ENCODE measurements at regions not wholly inside any gene's neighbourhood (a gene's known extent, or its start where the extent isn't known, plus 50 kb on each side); places are given as distances from the start of the nearest gene placed in this dataset.
"Not testable (repeated sequence)": the region's sequence is repeated elsewhere in the genome, so short reads cannot be mapped to it uniquely, and the experiment has no call there.

DNA sequence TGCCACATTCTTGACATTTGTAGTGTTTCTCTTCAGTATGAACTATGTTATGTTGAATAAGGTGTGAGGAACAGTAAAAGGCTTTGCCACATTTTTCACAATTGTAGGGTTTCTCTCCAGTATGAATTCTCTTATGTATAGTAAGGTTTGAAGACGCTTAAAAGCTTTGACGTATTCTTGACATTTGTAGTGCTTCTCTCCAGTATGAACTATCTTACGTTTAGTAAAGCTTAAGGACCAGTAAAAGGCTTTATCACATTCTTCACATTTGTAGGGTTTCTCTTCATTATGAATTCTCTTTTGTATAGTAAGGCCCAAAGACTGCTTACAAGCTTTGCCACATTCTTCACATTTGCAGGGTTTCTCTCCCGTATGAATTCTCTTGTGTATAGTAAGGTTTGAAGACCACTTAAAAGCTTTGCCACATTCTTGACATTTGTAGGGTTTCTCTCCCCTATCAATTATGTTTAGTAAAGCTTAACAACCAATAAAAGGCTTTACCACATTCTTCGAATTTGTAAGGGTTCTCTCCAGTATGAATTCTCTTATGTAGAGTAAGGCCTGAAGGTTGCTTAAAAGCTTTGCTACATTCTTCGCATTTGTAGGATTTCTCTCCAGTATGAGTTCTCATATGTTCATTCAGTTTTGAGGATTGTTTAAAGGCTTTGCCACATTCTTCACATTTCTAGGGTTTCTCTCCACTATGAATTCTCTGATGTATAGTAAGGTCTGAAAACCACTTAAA lies 301.6 kb downstream of the ZNF33B start:
- H3K79me1 ChIP-seq (ENCODE audit: low read length); H3K4ac ChIP-seq (ENCODE audit: low read depth, low read length); H2AK5ac ChIP-seq (ENCODE audit: low read length); H2BK120ac ChIP-seq (ENCODE audit: low read depth, low read length); H3K4me2 ChIP-seq (ENCODE audit: low read length); H3K18ac ChIP-seq (ENCODE audit: low read length); H4K5ac ChIP-seq (ENCODE audit: low read length); H2BK5ac ChIP-seq (ENCODE audit: low read length); DNase-seq; H4K8ac ChIP-seq (ENCODE audit: low read depth, low read length); H3K27me3 ChIP-seq (ENCODE audit: insufficient read depth, low read length, poor library complexity); H3K23ac ChIP-seq (ENCODE audit: low read length); H3K4me1 ChIP-seq (ENCODE audit: control insufficient read depth, low read depth, low read length); H3K36me3 ChIP-seq (ENCODE audit: control insufficient read depth, insufficient read depth, low read length); H3K56ac ChIP-seq (ENCODE audit: low read length); H3K27ac ChIP-seq (ENCODE audit: low read depth, low read length); H2BK15ac ChIP-seq (replicated peaks; ENCODE audit: low read depth); H3K9ac ChIP-seq (ENCODE audit: low read length); H3K79me2 ChIP-seq (ENCODE audit: control insufficient read depth, insufficient read depth, low read length); H3K4me3 ChIP-seq (ENCODE audit: low read length): not testable (repeated sequence)
- no CpG with 5 or more reads among the region's 6 CpGs for WGBS (ENCODE audit: extremely low coverage, insufficient coverage, low lambda C conversion rate)

DNA sequence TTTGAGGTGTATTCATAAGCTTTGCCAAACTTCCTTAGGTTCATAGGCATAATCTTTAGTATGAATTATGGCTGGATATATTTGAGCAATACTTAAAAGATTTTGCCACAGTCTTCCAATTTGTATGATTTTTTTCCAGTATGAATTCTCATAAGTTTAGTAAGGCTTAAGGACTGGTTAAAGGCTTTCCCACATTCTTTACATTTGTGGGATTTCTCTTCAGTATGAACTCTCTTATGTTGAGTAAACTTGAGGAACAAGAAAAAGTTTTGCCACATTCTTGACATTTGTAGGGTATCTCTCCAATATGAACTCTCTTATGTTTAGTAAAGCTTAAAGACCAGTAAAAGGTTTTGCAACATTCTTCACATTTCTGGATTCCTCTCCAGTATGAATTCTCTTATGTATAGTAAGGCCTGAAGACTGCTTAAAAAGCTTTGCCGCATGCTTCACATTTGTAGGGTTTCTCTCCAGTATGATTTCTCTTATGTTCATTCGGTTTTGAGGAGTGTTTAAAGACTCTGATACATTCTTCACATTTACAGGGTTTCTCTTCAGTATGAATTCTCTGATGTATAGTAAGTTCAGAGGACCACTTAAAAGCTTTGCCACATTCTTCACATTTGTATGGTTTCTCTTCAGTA lies 302.6 kb downstream of the ZNF33B start:
- not testable (repeated sequence) for H3K23ac ChIP-seq (ENCODE audit: low read length); H3K4me3 ChIP-seq (ENCODE audit: low read length); H2BK15ac ChIP-seq (replicated peaks; ENCODE audit: low read depth); H3K56ac ChIP-seq (ENCODE audit: low read length); H3K27ac ChIP-seq (ENCODE audit: low read depth, low read length); H3K9ac ChIP-seq (ENCODE audit: low read length); H3K27me3 ChIP-seq (ENCODE audit: insufficient read depth, low read length, poor library complexity); H3K18ac ChIP-seq (ENCODE audit: low read length); H2BK120ac ChIP-seq (ENCODE audit: low read depth, low read length); H3K4ac ChIP-seq (ENCODE audit: low read depth, low read length); H3K79me2 ChIP-seq (ENCODE audit: control insufficient read depth, insufficient read depth, low read length); DNase-seq; H3K36me3 ChIP-seq (ENCODE audit: control insufficient read depth, insufficient read depth, low read length); H3K4me2 ChIP-seq (ENCODE audit: low read length); H4K8ac ChIP-seq (ENCODE audit: low read depth, low read length); H4K5ac ChIP-seq (ENCODE audit: low read length); H2AK5ac ChIP-seq (ENCODE audit: low read length); H3K4me1 ChIP-seq (ENCODE audit: control insufficient read depth, low read depth, low read length); H3K79me1 ChIP-seq (ENCODE audit: low read length); H2BK5ac ChIP-seq (ENCODE audit: low read length)
- no CpG with 5 or more reads among the region's 2 CpGs for WGBS (ENCODE audit: extremely low coverage, insufficient coverage, low lambda C conversion rate)

DNA sequence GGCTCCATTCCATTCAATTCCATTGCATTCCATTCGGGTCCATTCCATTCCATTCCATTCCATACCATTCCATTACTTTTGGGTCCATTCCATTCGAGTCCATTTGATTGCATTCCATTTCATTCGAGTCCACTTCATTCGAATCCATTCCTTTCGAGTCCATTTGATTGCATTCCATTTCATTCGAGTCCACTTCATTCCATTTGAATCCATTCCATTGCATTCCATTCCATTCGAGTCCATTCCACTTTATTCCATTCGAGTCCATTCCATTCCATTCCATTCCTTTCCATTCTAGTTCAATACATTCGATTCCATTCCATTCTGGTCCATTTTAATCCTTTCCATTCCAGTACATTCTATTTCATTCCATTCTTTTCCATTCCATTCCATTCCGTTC lies 334.0 kb downstream of the ZNF33B start:
- WGBS (ENCODE audit: extremely low coverage, insufficient coverage, low lambda C conversion rate), result no CpG with 5 or more reads among the region's 10 CpGs
- no peak overlapping the region for H3K27ac ChIP-seq (ENCODE audit: low read depth, low read length)
- no peak overlapping the region for H2AK5ac ChIP-seq (ENCODE audit: low read length)
- H3K9ac ChIP-seq (ENCODE audit: low read length), result no peak overlapping the region
- H3K79me2 ChIP-seq (ENCODE audit: control insufficient read depth, insufficient read depth, low read length), result no peaks in the 10 kb centered on the region
- no peak overlapping the region for H3K18ac ChIP-seq (ENCODE audit: low read length)
- no peak overlapping the region for H4K5ac ChIP-seq (ENCODE audit: low read length)
- H3K4me3 ChIP-seq (ENCODE audit: low read length), result no peak overlapping the region
- no peak overlapping the region for H3K4me2 ChIP-seq (ENCODE audit: low read length)
- no peak overlapping the region for H3K56ac ChIP-seq (ENCODE audit: low read length)
- H3K4ac ChIP-seq (ENCODE audit: low read depth, low read length), result no peak overlapping the region
- H4K8ac ChIP-seq (ENCODE audit: low read depth, low read length), result no peak overlapping the region
- no peak overlapping the region for H2BK15ac ChIP-seq (replicated peaks; ENCODE audit: low read depth)
- no peak for DNase-seq
- no peaks in the 10 kb centered on the region for H3K27me3 ChIP-seq (ENCODE audit: insufficient read depth, low read length, poor library complexity)
- H3K79me1 ChIP-seq (ENCODE audit: low read length), result no peaks in the 10 kb centered on the region
- H2BK5ac ChIP-seq (ENCODE audit: low read length), result no peak overlapping the region
- H3K36me3 ChIP-seq (ENCODE audit: control insufficient read depth, insufficient read depth, low read length), result no peaks in the 10 kb centered on the region
- H3K23ac ChIP-seq (ENCODE audit: low read length), result no peak overlapping the region
- no peak overlapping the region for H2BK120ac ChIP-seq (ENCODE audit: low read depth, low read length)
- H3K4me1 ChIP-seq (ENCODE audit: control insufficient read depth, low read depth, low read length), result no peaks in the 10 kb centered on the region

DNA sequence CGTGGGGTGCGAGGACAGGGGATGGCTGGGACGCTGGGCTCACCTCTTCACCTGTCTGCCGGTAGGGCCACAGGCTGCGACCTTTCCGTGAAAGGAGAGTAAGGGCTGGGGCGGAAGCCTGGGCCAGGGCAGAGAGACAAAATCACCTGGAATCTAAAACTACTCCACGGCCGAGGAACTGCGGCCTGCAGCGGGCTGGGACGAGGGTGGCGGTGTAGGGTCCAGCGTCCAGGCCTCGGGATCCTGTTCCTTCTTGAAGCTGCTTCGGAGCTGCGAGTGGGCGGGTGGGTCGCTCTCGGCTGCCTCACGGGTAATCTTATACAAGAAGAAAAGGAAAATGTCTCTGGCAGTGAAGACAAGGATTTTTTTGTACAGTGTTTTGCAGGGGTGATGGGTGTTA lies 356.5 kb downstream of the ZNF33B start:
- H3K79me1 ChIP-seq (ENCODE audit: low read length), result not testable (repeated sequence)
- WGBS (ENCODE audit: extremely low coverage, insufficient coverage, low lambda C conversion rate), result no CpG with 5 or more reads among the region's 21 CpGs

DNA sequence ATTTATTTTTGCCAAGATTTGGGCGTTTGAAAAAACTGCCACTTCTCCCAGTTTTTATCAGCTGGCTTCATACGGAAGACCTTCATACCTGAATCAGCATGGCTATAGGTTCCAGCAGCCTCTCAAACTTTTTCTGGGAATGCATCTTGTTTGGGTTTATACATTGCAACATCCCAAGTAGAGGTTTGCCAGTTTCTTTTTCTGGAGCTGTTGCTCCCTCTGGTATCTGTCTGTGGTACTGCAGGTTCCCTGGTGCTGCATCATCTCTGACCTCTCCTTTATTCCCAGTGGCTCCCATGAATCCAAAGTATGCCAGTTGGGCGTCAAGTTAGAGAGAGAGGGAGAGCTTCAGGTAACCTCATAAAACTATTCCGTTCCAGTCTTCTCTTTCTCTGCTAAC lies 368.6 kb downstream of the ZNF33B start:
- H3K79me1 ChIP-seq (ENCODE audit: low read length); H4K5ac ChIP-seq (ENCODE audit: low read length); H3K23ac ChIP-seq (ENCODE audit: low read length); H2BK15ac ChIP-seq (replicated peaks; ENCODE audit: low read depth); H2BK5ac ChIP-seq (ENCODE audit: low read length); H3K9ac ChIP-seq (ENCODE audit: low read length); H3K4me2 ChIP-seq (ENCODE audit: low read length); H3K27me3 ChIP-seq (ENCODE audit: insufficient read depth, low read length, poor library complexity); DNase-seq; H2AK5ac ChIP-seq (ENCODE audit: low read length); H3K18ac ChIP-seq (ENCODE audit: low read length); H4K8ac ChIP-seq (ENCODE audit: low read depth, low read length); H3K79me2 ChIP-seq (ENCODE audit: control insufficient read depth, insufficient read depth, low read length); H3K4ac ChIP-seq (ENCODE audit: low read depth, low read length); H3K36me3 ChIP-seq (ENCODE audit: control insufficient read depth, insufficient read depth, low read length); H2BK120ac ChIP-seq (ENCODE audit: low read depth, low read length); H3K4me1 ChIP-seq (ENCODE audit: control insufficient read depth, low read depth, low read length); H3K56ac ChIP-seq (ENCODE audit: low read length); H3K27ac ChIP-seq (ENCODE audit: low read depth, low read length); H3K4me3 ChIP-seq (ENCODE audit: low read length): not testable (repeated sequence)
- WGBS (ENCODE audit: extremely low coverage, insufficient coverage, low lambda C conversion rate), result no CpG with 5 or more reads among the region's 4 CpGs

More for the DNA sequence above, 356.5 kb downstream of the ZNF33B start:
- H3K23ac ChIP-seq (ENCODE audit: low read length); DNase-seq; H4K5ac ChIP-seq (ENCODE audit: low read length); H4K8ac ChIP-seq (ENCODE audit: low read depth, low read length); H3K9ac ChIP-seq (ENCODE audit: low read length); H3K4me1 ChIP-seq (ENCODE audit: control insufficient read depth, low read depth, low read length); H3K18ac ChIP-seq (ENCODE audit: low read length); H3K4me2 ChIP-seq (ENCODE audit: low read length); H3K27me3 ChIP-seq (ENCODE audit: insufficient read depth, low read length, poor library complexity); H3K4me3 ChIP-seq (ENCODE audit: low read length); H3K79me2 ChIP-seq (ENCODE audit: control insufficient read depth, insufficient read depth, low read length); H3K36me3 ChIP-seq (ENCODE audit: control insufficient read depth, insufficient read depth, low read length); H2BK5ac ChIP-seq (ENCODE audit: low read length); H3K56ac ChIP-seq (ENCODE audit: low read length); H2AK5ac ChIP-seq (ENCODE audit: low read length); H3K27ac ChIP-seq (ENCODE audit: low read depth, low read length); H2BK15ac ChIP-seq (replicated peaks; ENCODE audit: low read depth); H2BK120ac ChIP-seq (ENCODE audit: low read depth, low read length); H3K4ac ChIP-seq (ENCODE audit: low read depth, low read length): not testable (repeated sequence)

DNA sequence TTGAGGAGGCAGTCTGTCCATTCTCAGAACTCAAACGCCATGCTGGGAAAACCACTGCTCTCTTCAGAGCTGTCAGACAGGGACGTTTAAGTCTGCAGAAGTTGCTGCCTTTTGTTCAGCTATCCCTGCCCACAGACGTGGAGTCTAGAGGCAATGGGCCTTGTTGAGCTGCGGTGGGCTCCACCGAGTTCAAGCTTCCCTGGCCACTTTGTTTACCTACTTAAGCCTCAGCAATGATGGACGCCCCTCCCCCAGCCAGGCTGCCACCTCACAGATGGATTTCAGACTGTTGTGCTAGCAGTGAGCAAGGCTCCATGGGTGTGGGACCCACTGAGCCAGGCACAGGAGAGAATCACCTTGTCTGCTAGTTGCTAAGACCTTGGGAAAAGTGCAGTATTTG lies 375.1 kb downstream of the ZNF33B start:
- not testable (repeated sequence) for H3K9ac ChIP-seq (ENCODE audit: low read length); H3K79me2 ChIP-seq (ENCODE audit: control insufficient read depth, insufficient read depth, low read length); H3K18ac ChIP-seq (ENCODE audit: low read length); H3K56ac ChIP-seq (ENCODE audit: low read length); H3K4me2 ChIP-seq (ENCODE audit: low read length); H2BK120ac ChIP-seq (ENCODE audit: low read depth, low read length); H3K4me3 ChIP-seq (ENCODE audit: low read length); H3K4ac ChIP-seq (ENCODE audit: low read depth, low read length); H3K27me3 ChIP-seq (ENCODE audit: insufficient read depth, low read length, poor library complexity); H4K5ac ChIP-seq (ENCODE audit: low read length); H4K8ac ChIP-seq (ENCODE audit: low read depth, low read length); H2BK5ac ChIP-seq (ENCODE audit: low read length); DNase-seq; H3K79me1 ChIP-seq (ENCODE audit: low read length); H3K23ac ChIP-seq (ENCODE audit: low read length); H3K27ac ChIP-seq (ENCODE audit: low read depth, low read length); H2BK15ac ChIP-seq (replicated peaks; ENCODE audit: low read depth); H2AK5ac ChIP-seq (ENCODE audit: low read length); H3K36me3 ChIP-seq (ENCODE audit: control insufficient read depth, insufficient read depth, low read length); H3K4me1 ChIP-seq (ENCODE audit: control insufficient read depth, low read depth, low read length)
- WGBS (ENCODE audit: extremely low coverage, insufficient coverage, low lambda C conversion rate), result no CpG with 5 or more reads among the region's 6 CpGs
